Central memory CD8-positive, alpha-beta T cell (primary cell): ENCODE measurements at regions not wholly inside any gene's neighbourhood (a gene's known extent, or its start where the extent isn't known, plus 50 kb on each side); places are given as distances from the start of the nearest gene placed in this dataset.

ENCODE experiments used
- ATAC-seq: fragments of 150-1000 bp; cut with Tn5 transposase; replicated peaks from 2 replicates; pipeline ENCODE4 v1.10.0; 2022; ENCODE audit warnings: mild to moderate bottlenecking, moderate FRiP score, moderate number of reproducible peaks; ENCODE audit not compliant: poor library complexity, severe bottlenecking; ENCODE audit errors: extremely low read depth
- DNase-seq, 2 donors: peaks; one replicate each; pipeline ENCODE4 v3.0.0; 2021; ENCODE audit warnings: low spot score in 2 of 2
- H3K27ac Mint-ChIP-seq: one replicate; pipeline ENCODE4 v1.8.0; 2022; ENCODE audit warnings: low read depth, mild to moderate bottlenecking, moderate library complexity, mixed read lengths
- H3K27me3 Mint-ChIP-seq: one replicate; pipeline ENCODE4 v1.8.0; 2022; ENCODE audit warnings: mixed read lengths
- H3K36me3 Mint-ChIP-seq: one replicate; pipeline ENCODE4 v1.8.0; 2022; ENCODE audit warnings: mild to moderate bottlenecking, moderate library complexity, mixed read lengths; ENCODE audit not compliant: insufficient read depth
- H3K4me1 Mint-ChIP-seq: one replicate; pipeline ENCODE4 v1.8.0; 2022; ENCODE audit warnings: mixed read lengths
- H3K4me3 Mint-ChIP-seq: one replicate; pipeline ENCODE4 v1.8.0; 2022; ENCODE audit warnings: mild to moderate bottlenecking, moderate library complexity, mixed read lengths
- H3K9me3 Mint-ChIP-seq: one replicate; pipeline ENCODE4 v1.8.0; 2022; ENCODE audit warnings: mixed read lengths

DNA sequence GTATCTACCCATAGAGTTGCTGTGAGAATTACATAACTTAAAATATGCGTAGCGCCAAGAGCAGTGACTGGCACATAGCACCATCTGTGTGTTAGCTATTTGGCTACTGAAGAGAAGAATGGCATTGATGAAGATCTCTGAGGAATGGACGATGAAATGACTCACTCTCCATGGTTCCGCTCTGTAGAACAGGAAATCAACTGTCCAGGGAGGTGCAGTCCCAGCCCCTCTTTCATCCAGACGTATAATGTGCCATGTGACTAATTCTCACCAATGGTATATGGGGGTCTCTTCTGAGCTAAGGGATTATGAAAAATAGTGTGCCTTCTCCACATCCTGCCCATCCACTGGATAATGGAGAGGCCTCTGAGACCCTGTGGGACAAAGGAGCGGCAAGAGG, 254.8 kb downstream of the CYP26B1 start:
- no peak for ATAC-seq
- H3K27me3 Mint-ChIP-seq = peaks cover 63% of the 10 kb centered on the region
- DNase-seq = no peak
- no peak overlapping the region for H3K4me3 Mint-ChIP-seq
- H3K4me1 Mint-ChIP-seq = no peaks in the 10 kb centered on the region
- no peaks in the 10 kb centered on the region for H3K36me3 Mint-ChIP-seq
- no peak overlapping the region for H3K27ac Mint-ChIP-seq
- H3K9me3 Mint-ChIP-seq = no peaks in the 10 kb centered on the region

DNA sequence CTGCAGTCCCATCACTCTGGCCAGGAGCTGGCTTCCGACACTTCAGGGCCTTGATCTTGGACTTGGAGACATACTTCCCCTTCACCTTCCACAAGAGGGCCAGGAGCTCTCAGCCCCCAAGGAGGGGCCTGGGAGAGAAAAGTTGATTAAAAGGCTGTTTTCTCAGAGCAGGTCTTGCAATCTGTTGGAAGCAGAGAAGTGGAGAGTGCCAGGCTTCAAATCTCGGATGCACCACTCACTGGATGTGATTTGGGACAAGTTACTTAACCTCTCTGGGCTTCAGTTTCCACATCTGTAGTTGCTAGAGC, 255.3 kb downstream of the CYP26B1 start:
- Mint-ChIP-seq H3K36me3 (no peaks in the 10 kb centered on the region), H3K4me3 (no peak overlapping the region), H3K27me3 (peaks cover 58% of the 10 kb centered on the region), H3K9me3 (no peaks in the 10 kb centered on the region), H3K27ac (no peak overlapping the region), H3K4me1 (no peaks in the 10 kb centered on the region)
- no peak for ATAC-seq
- DNase-seq = no peak

- Mint-ChIP-seq H3K4me3 (no peak overlapping the region), H3K27ac (no peak overlapping the region), H3K9me3 (no peaks in the 10 kb centered on the region), H3K36me3 (no peaks in the 10 kb centered on the region), H3K4me1 (no peaks in the 10 kb centered on the region), H3K27me3 (peaks cover 53% of the 10 kb centered on the region)
- ATAC-seq = no peak
- no peak for DNase-seq
Measured at GRCh38 chr2:71891719-71892422, 255.8 kb downstream of the CYP26B1 start.

DNA sequence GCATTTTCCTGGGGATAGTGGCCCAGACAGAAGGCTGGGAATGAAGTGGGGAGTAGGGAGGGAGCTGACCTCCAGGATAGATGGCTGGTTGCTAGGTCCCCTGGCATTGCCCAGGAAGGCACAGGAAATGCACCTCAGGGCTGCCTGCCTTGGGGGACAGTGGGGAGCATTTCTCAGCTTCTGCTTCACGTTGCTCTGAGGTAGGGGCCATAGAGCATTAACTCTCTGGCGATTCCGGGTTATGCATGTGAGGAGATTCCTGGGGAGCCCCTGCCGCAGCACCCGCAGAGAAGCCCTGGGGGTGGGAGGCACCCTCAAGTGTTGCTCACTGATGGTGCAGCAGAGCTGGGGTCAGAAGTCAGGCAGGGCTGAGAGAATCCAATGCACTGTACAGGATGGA, 256.5 kb downstream of the CYP26B1 start:
- no peaks in the 10 kb centered on the region for H3K4me1 Mint-ChIP-seq
- H3K4me3 Mint-ChIP-seq = no peak overlapping the region
- DNase-seq (no peak), ATAC-seq (no peak)
- H3K9me3 Mint-ChIP-seq = no peaks in the 10 kb centered on the region
- H3K36me3 Mint-ChIP-seq = no peaks in the 10 kb centered on the region
- peaks cover 47% of the 10 kb centered on the region for H3K27me3 Mint-ChIP-seq
- H3K27ac Mint-ChIP-seq = no peak overlapping the region

DNA sequence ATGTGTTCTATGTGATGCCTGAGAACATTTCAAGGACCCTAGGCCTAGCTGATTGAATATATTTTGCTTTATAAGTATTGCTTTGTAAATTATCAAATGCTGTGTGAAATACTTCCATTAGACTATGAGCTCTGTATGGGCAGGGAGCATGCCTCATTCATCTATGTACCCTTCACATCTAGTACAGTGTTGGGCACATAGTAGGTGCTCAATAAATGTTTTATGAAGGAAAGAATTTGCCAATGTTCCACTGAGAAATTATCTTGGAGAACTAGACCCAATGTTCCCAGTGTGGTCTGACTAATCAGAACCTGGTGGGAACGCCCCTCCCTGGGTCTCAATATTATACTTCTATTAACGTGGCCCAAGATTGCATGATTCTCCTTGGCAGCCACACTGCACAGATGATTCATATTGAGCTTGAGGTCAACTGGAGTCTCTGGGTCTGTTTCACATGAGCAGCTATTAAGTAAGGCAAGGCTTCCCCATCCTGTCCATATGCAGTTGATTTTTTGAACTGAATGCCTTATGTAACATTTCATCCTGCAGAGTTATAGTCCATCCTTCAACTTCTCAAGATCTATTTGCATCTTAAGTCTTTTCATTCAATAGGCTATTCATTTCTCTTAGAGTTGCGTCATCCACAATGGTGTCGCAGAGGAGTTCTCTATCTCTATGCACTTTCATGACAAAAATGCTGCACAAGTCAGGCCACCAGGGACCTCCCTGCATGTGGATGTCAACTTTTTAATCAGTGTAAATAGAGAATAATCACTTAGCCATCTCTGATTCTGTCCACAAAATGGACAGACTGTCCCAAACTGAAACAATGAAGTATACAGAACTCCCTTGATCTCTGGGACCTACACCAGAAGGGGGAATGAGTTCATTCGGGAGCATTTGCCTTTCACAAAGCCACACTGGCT, 257.6 kb downstream of the CYP26B1 start:
- no peak overlapping the region for H3K27ac Mint-ChIP-seq
- peaks cover 43% of the 10 kb centered on the region for H3K27me3 Mint-ChIP-seq
- no peak for ATAC-seq
- H3K4me3 Mint-ChIP-seq = no peak overlapping the region
- H3K36me3 Mint-ChIP-seq = no peaks in the 10 kb centered on the region
- no peaks in the 10 kb centered on the region for H3K9me3 Mint-ChIP-seq
- DNase-seq = no peak
- H3K4me1 Mint-ChIP-seq = no peaks in the 10 kb centered on the region

DNA sequence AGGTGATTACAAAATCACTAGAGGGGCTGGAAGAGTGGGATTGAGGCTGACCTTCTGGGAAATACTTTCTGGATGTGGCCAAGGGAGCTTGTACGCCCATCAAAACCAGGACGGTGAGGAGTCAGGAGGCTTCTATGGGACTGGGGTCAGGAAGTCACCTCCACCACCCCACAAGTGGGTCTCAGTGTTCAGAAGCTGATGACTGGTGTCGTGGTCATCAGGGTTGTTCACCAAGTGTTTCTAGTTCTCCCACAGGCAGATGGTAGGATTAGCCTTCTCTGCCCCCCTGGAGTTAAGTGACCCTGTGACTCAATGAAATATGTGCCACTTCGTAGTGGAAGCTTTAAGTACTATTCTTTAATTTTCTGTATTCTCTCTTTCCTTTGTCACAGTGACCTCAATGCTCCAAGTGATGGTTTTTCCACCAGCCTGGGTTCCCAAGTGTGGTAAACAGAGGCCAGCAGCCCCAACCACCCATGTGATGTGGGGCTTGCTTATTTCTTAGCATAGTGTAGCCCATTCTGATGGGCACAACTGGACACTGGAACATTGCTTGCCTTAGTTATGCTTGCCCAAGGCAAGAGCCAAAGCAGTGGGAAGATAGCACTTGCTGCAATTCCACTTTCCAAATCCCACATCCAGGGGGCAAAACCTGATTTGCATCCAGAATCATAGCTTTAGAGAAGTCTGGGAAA, 258.8 kb downstream of the CYP26B1 start:
- no peak for ATAC-seq

DNA sequence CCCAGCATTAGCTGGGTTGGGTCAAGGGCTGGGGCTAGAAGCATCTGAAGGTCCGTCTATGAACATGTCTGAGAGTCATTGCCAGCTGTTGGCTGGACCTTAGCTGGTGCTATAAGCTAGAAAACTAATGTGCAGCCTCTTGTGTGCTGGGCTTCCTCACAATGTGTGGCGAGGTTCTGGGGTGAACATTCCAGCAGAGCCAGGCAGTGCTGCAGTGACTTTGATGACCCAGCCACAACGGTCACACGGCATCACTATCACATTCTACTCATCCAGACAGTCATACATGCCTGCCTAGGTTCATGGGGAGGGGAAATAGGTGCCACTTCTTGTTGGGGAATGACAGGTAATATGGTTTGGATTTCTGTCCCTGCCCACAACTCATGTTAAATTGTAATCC, 260.5 kb downstream of the CYP26B1 start:
- no peaks in the 10 kb centered on the region for H3K36me3 Mint-ChIP-seq

More for the DNA sequence above, 258.8 kb downstream of the CYP26B1 start:
- Mint-ChIP-seq H3K27me3 (peaks cover 45% of the 10 kb centered on the region), H3K4me1 (no peaks in the 10 kb centered on the region), H3K36me3 (no peaks in the 10 kb centered on the region), H3K4me3 (no peak overlapping the region), H3K9me3 (no peaks in the 10 kb centered on the region), H3K27ac (no peak overlapping the region)
- no peak for DNase-seq

GRCh38 chr2:71886241-71886640, 261.4 kb downstream of the CYP26B1 start:
- Mint-ChIP-seq H3K36me3 (no peaks in the 10 kb centered on the region), H3K27me3 (peaks cover 29% of the 10 kb centered on the region)

More for the DNA sequence above, 260.5 kb downstream of the CYP26B1 start:
- DNase-seq = no peak
- no peaks in the 10 kb centered on the region for H3K9me3 Mint-ChIP-seq
- no peaks in the 10 kb centered on the region for H3K4me1 Mint-ChIP-seq
- no peak overlapping the region for H3K4me3 Mint-ChIP-seq
- peaks cover 39% of the 10 kb centered on the region for H3K27me3 Mint-ChIP-seq
- H3K27ac Mint-ChIP-seq = no peak overlapping the region
- ATAC-seq = no peak

GRCh38 chr2:71884303-71885042, 263.2 kb downstream of the CYP26B1 start:
- Mint-ChIP-seq H3K36me3 (no peaks in the 10 kb centered on the region), H3K27me3 (peaks cover 24% of the 10 kb centered on the region), H3K9me3 (no peaks in the 10 kb centered on the region), H3K27ac (no peak overlapping the region), H3K4me1 (no peaks in the 10 kb centered on the region), H3K4me3 (no peak overlapping the region)
- DNase-seq (no peak), ATAC-seq (no peak)

More at GRCh38 chr2:71886241-71886640, 261.4 kb downstream of the CYP26B1 start:
- no peaks in the 10 kb centered on the region for H3K9me3 Mint-ChIP-seq
- DNase-seq (no peak), ATAC-seq (no peak)
- no peaks in the 10 kb centered on the region for H3K4me1 Mint-ChIP-seq
- no peak overlapping the region for H3K27ac Mint-ChIP-seq
- H3K4me3 Mint-ChIP-seq = no peak overlapping the region

DNA sequence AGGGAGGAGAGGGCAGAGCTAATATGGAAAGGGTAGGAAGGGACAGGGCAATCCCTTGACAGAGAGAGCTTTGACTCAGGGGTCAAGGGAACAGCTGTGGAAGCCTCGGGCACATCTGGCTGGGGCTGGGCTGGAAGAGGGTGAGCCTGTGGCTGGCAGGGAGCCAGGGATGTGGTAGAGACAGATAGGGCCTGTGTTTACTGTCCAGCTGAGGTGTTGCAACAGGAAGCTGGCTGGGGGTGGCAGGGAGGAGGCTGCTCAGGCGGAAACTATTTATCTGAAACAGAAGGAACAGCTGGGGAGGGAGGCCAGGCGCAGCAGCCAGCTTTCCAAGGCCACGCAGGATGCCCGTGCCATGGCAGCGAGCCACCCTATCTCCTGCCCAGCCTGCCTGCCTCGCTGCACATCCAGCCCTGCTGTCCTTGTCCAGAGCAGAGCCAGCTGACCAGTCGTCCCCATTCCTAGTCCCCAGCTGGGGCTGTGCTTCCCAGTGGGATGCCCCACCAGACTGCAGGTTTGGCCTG, 264.7 kb downstream of the CYP26B1 start:
- peaks cover 19% of the 10 kb centered on the region for H3K27me3 Mint-ChIP-seq
- H3K9me3 Mint-ChIP-seq = no peaks in the 10 kb centered on the region
- DNase-seq (no peak), ATAC-seq (no peak)
- no peaks in the 10 kb centered on the region for H3K4me1 Mint-ChIP-seq
- no peak overlapping the region for H3K4me3 Mint-ChIP-seq
- H3K36me3 Mint-ChIP-seq = no peaks in the 10 kb centered on the region
- H3K27ac Mint-ChIP-seq = no peak overlapping the region

DNA sequence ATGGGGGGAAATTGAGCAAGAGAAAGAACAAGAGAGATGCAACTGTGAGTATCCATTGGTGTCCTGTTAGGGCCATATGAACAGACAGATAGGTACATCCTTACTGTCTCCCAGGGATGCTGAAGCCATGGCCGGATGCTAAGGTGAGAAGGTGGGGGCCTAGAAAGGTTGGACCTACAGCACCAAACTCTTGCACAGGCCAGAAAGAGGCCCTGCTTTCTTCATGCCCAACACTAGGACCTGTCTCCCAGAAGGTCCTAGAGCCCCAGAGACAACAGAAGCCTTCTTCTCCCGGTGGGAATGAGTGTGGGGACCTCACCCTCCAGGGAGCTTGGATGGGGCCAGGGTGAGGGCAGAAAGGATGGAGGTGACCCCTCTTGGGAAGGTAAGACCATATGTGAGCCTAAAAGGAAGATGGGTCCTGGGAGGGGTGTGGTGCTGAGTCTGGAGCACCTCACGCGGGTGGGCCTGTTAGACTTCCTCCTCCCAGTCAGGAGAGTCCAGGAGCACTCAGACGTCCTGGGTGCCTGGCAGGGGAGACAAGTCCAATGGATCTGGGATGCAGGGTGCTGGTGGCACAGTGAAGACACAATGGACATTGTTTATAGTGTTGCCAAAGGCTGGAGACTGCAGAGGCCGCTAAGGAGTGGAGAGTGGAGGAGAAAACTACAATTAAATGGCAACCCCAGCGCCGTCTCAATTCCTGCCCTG, 265.3 kb downstream of the CYP26B1 start:
- Mint-ChIP-seq H3K4me1 (no peaks in the 10 kb centered on the region), H3K9me3 (no peaks in the 10 kb centered on the region), H3K36me3 (no peaks in the 10 kb centered on the region), H3K27ac (no peak overlapping the region), H3K4me3 (no peak overlapping the region), H3K27me3 (peaks cover 19% of the 10 kb centered on the region)
- DNase-seq (no peak), ATAC-seq (no peak)
